ENCODE measurements at regions not wholly inside any gene's neighbourhood (a gene's known extent, or its start where the extent isn't known, plus 50 kb on each side); places are given as distances from the start of the nearest gene placed in this dataset.
A peak's percentile ranks its signal among the peaks of the same experiment; 100 is the strongest.
"Not testable (repeated sequence)": the region's sequence is repeated elsewhere in the genome, so short reads cannot be mapped to it uniquely, and the experiment has no call there.

- DNase-seq (ENCODE audit: low read depth in 2 of 2) = no peak
These were observed 59.0 kb downstream of the FASLG start for GRCh38 chr1:172717722-172718465.

- DNase-seq (ENCODE audit: low read depth in 2 of 2) = no peak
These were observed 60.2 kb downstream of the FASLG start for GRCh38 chr1:172719066-172719627.

GRCh38 chr1:172719694-172720138, 60.8 kb downstream of the FASLG start:
- no peak for DNase-seq (ENCODE audit: low read depth in 2 of 2)

- no peak for DNase-seq (ENCODE audit: low read depth in 2 of 2)
These were observed 61.4 kb downstream of the FASLG start for GRCh38 chr1:172720339-172720738.

GRCh38 chr1:172723251-172723650, 64.3 kb downstream of the FASLG start:
- no peak for DNase-seq (ENCODE audit: low read depth in 2 of 2)

GRCh38 chr1:172724232-172724631, 65.3 kb downstream of the FASLG start:
- DNase-seq (ENCODE audit: low read depth in 2 of 2) = no peak

GRCh38 chr1:172724765-172725613, 66.1 kb downstream of the FASLG start:
- DNase-seq (ENCODE audit: low read depth in 2 of 2) = no peak

- no peak for DNase-seq (ENCODE audit: low read depth in 2 of 2)
These were observed 67.8 kb downstream of the FASLG start for GRCh38 chr1:172726740-172727139.

GRCh38 chr1:172727275-172727857, 68.5 kb downstream of the FASLG start:
- no peak for DNase-seq (ENCODE audit: low read depth in 2 of 2)

- DNase-seq (ENCODE audit: low read depth in 2 of 2) = no peak
These were observed 69.2 kb downstream of the FASLG start for GRCh38 chr1:172727956-172728603.

GRCh38 chr1:172728705-172729104, 69.8 kb downstream of the FASLG start:
- DNase-seq (ENCODE audit: low read depth in 2 of 2) = not testable (repeated sequence)

- DNase-seq (ENCODE audit: low read depth in 2 of 2) = no peak
These were observed 73.5 kb downstream of the FASLG start for GRCh38 chr1:172732427-172732826.

GRCh38 chr1:172733815-172734214, 74.9 kb downstream of the FASLG start:
- no peak for DNase-seq (ENCODE audit: low read depth in 2 of 2)

GRCh38 chr1:172738389-172738788, 79.5 kb downstream of the FASLG start:
- no peak for DNase-seq (ENCODE audit: low read depth in 2 of 2)

GRCh38 chr1:172742599-172743500, 83.9 kb downstream of the FASLG start:
- no peak for DNase-seq (ENCODE audit: low read depth in 2 of 2)

- DNase-seq (ENCODE audit: low read depth in 2 of 2) = no peak
These were observed 86.1 kb downstream of the FASLG start for GRCh38 chr1:172745014-172745413.

GRCh38 chr1:172746091-172746949, 87.4 kb downstream of the FASLG start:
- peak in 1 of 2 donors; percentile 20 for DNase-seq (ENCODE audit: low read depth in 2 of 2)

GRCh38 chr1:172748201-172748600, 89.3 kb downstream of the FASLG start:
- no peak for DNase-seq (ENCODE audit: low read depth in 2 of 2)

GRCh38 chr1:172751683-172752082, 92.8 kb downstream of the FASLG start:
- no peak for DNase-seq (ENCODE audit: low read depth in 2 of 2)

- no peak for DNase-seq (ENCODE audit: low read depth in 2 of 2)
These were observed 95.1 kb downstream of the FASLG start for GRCh38 chr1:172753964-172754363.
